Epithelial cell of proximal tubule (primary cell): ENCODE measurements at regions not wholly inside any gene's neighbourhood (a gene's known extent, or its start where the extent isn't known, plus 50 kb on each side); places are given as distances from the start of the nearest gene placed in this dataset.
A peak's percentile ranks its signal among the peaks of the same experiment; 100 is the strongest.
"Not testable (repeated sequence)": the region's sequence is repeated elsewhere in the genome, so short reads cannot be mapped to it uniquely, and the experiment has no call there.

Experiments
- DNase-seq: peaks from one replicate; pipeline ENCODE4 v3.0.0-alpha.2; 2011; ENCODE audit warnings: low read depth
- H3K4me3 ChIP-seq: 2 replicates; pipeline ENCODE4 v1.5.1; 2011; ENCODE audit warnings: low read depth, mild to moderate bottlenecking, low read length
- TF ChIP-seq, protein P1 (sequence below): conservative IDR thresholded peaks from 2 replicates; pipeline ENCODE4 v1.5.1; 2012; ENCODE audit warnings: low read depth, mild to moderate bottlenecking, low read length

DNA sequence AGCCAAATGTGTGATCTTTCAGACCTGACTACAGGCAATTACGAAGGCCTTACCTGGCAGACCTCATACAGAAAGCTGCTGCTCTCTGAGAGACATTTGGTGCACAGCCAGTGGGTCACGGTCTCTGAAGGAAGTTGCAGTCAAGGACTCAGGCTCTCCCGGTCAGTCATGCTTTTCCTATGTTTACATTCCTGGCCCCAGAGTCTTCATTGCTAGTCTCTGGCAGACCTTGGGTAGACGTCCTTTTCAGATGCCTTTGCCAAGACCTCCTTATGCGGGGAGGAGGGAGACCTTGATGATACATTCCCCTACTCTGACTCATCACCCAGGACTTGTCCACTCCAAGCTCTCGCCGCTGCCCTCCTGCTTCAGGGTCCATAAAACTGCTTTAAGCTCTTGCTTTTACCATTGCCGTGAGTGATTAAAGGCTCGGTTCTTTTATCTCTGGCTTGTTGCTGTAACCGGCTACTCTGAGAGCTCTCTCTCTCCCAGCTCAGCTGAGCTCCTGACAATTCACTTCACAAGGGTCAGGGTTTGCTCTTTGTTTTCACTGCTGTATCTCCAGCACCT is 62.0 kb upstream of the SLC35F5 start:
- TF ChIP-seq, protein P1, sequence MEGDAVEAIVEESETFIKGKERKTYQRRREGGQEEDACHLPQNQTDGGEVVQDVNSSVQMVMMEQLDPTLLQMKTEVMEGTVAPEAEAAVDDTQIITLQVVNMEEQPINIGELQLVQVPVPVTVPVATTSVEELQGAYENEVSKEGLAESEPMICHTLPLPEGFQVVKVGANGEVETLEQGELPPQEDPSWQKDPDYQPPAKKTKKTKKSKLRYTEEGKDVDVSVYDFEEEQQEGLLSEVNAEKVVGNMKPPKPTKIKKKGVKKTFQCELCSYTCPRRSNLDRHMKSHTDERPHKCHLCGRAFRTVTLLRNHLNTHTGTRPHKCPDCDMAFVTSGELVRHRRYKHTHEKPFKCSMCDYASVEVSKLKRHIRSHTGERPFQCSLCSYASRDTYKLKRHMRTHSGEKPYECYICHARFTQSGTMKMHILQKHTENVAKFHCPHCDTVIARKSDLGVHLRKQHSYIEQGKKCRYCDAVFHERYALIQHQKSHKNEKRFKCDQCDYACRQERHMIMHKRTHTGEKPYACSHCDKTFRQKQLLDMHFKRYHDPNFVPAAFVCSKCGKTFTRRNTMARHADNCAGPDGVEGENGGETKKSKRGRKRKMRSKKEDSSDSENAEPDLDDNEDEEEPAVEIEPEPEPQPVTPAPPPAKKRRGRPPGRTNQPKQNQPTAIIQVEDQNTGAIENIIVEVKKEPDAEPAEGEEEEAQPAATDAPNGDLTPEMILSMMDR = no peak
- peak overlapping the region; percentile 27 for H3K4me3 ChIP-seq
- DNase-seq = peak; percentile 98

DNA sequence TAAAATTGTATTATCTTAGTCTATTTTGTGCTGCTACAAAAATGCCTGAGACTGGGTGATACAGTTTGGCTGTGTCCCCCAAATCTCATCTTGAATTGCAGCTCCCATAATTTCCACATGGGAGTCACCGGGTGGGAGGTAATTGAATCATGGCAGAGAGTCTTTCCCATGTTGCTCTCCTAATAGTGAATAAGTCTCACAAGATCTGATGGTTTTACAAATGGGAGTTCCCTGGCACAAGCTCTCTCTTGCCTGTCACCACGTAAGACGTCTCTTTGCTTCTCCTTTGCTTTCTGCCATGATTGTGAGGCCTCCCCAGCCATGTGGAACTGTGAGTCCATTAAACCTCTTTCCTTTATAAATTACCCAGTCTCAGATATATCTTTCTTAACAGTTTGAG is 57.0 kb upstream of the SLC35F5 start:
- H3K4me3 ChIP-seq, DNase-seq: not testable (repeated sequence)

DNA sequence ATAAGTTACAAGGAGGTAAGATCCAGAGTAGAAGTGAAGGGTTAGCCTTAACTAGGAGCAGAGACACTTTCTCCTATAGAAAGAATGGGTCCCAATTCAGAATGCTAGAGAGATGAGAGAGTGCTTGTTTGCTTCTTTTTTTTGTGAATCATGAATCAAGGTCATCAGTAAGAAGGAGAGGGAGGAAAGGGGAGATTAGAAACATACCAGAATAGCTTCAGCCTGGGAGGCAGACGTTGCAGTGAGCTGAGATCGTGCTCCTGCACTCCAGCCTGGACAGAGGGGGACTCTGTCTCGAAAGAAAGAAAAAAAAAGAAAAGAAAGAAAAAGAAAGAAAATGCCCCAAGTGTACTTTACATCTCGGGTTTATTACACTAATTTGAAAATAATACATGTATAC is 55.8 kb upstream of the SLC35F5 start:
- H3K4me3 ChIP-seq = no peak overlapping the region
- DNase-seq = no peak
- TF ChIP-seq, protein P1 = no peak

DNA sequence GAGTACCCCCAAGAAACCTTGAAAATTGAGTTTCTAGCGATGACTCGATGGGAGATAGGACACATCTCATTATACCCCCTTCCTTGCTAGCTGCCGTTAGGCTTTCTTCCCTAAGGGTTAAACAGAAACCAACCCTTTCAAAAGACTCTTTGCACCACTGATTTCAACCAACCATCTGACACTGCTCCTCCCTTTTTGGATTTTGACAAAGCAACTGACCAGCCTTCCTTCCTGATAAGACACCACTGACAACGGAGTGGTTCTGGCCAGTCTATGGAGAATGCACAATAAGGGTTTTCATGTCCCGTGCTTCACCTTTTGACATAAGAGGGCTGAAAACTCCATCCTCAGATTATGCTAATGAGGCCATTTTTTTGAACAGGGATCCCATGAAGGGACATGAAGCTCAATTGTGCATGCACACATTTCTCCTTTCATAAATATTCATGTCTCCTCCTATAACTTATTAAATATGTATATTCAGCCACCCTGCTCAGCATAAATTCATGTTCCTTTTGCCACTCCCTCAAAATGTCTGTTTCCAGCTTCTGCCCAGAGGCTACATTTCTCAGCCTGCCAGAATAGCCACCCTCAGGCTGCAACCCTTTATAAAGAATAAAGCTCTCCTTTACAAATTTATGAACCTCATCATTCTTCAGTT is 52.8 kb upstream of the SLC35F5 start:
- DNase-seq = no peak
- TF ChIP-seq, protein P1 = no peak
- H3K4me3 ChIP-seq = no peak overlapping the region

DNA sequence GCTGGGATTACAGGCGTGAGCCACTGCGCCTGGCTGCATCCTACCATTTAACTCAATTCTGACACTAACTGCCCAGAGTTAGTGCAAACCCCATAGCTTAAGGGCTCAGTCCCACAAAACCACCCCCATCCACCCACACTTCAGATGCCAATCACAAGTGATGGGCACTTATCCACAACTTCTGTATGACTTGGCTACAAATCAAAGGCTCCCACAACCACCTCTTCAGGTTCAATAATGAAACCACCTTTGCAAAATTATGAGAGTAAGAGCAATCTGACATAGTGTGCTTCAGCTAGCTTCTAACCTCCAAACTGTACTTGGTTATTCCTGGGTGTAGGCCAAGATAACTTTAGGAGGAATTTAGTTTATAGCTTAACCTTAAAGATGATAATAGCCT is 51.3 kb upstream of the SLC35F5 start:
- TF ChIP-seq, protein P1 = no peak
- no peak overlapping the region for H3K4me3 ChIP-seq
- DNase-seq = no peak

DNA sequence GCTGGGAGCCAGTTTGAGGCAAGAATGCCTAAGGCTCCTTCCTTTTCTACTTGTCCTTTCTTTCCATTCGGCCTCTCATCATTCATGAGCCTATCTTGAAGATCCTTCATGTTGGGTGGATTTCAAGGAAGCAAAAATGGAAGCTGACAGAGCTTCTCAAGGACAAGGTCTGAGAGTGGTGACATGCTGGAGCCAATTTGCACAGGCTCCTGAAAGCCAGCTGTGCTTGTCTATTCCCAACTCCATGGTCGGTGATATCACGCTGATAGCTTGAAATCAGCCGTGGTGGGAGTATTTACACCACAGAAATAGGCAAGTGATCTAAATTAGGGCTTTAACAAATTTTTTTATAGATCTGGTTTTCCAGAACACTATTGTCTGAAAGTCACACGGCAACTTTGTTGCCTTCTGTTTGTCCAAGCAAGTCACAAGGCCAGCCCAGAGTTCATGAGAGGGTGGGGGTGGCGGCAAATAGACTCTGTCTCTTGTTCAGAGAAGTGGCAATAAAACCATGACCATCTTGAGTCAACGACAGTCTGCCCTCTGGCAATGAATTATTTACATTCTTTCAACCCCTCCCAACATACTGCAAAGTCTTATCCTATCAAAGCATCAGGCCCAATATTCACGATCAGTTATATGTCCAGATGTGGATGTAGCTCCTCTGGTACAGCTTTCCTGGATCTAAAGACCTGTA is 49.9 kb upstream of the SLC35F5 start:
- no peak for DNase-seq
- no peak overlapping the region for H3K4me3 ChIP-seq
- TF ChIP-seq, protein P1 = no peak
